ENCODE measurements at regions not wholly inside any gene's neighbourhood (a gene's known extent, or its start where the extent isn't known, plus 50 kb on each side); places are given as distances from the start of the nearest gene placed in this dataset.

GRCh38 chr9:92196400-92196799 is 81.2 kb upstream of the SPTLC1 start:
- H3K27me3 ChIP-seq (ENCODE audit: control insufficient read depth, insufficient read depth, low read length), result no peaks in the 10 kb centered on the region
- FAIRE-seq, result no peak
- TF ChIP-seq CTCF (IDR thresholded peaks at IDR 0.05; ENCODE audit: insufficient read depth, low read length, severe bottlenecking), result no peak
- no peak for DNase-seq (ENCODE audit: low read depth)
- no peaks in the 10 kb centered on the region for H3K36me3 ChIP-seq (ENCODE audit: control insufficient read depth, insufficient read depth, low read length)
- no peak overlapping the region for H3K4me3 ChIP-seq (ENCODE audit: low read depth, low read length)

DNA sequence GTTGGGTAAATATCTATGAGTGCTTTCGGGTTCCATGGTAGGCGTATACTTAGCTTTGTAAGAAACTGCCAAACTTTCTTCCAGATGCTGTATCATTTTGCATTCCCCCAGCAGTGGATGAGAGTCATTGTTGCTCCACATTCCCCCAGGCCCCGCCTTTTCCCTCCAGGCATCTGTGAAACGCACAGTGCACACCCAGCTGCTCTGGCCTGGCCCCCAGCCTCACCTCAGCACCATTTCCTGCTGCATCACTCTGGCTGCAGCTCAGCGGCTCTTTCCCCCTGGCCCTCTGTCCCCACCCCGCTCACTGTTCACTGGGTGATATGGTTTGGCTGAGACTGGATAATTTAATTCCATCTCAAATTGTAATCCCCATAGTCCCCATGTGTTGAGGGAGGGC is 76.6 kb upstream of the SPTLC1 start:
- DNase-seq (ENCODE audit: low read depth) (peak; percentile 48), FAIRE-seq (no peak)
- no peak for TF ChIP-seq CTCF (IDR thresholded peaks at IDR 0.05; ENCODE audit: insufficient read depth, low read length, severe bottlenecking)
- Histone ChIP-seq H3K4me3 (ENCODE audit: low read depth, low read length) (no peak overlapping the region), H3K27me3 (ENCODE audit: control insufficient read depth, insufficient read depth, low read length) (peaks cover 2% of the 10 kb centered on the region), H3K36me3 (ENCODE audit: control insufficient read depth, insufficient read depth, low read length) (no peaks in the 10 kb centered on the region)

GRCh38 chr9:92190536-92190790 is 75.2 kb upstream of the SPTLC1 start:
- TF ChIP-seq CTCF (IDR thresholded peaks at IDR 0.05; ENCODE audit: insufficient read depth, low read length, severe bottlenecking), result no peak
- no peak overlapping the region for H3K4me3 ChIP-seq (ENCODE audit: low read depth, low read length)
- DNase-seq (ENCODE audit: low read depth), result no peak
- H3K27me3 ChIP-seq (ENCODE audit: control insufficient read depth, insufficient read depth, low read length), result peaks cover 2% of the 10 kb centered on the region
- no peak for FAIRE-seq
- H3K36me3 ChIP-seq (ENCODE audit: control insufficient read depth, insufficient read depth, low read length), result no peaks in the 10 kb centered on the region

GRCh38 chr9:92189782-92190535 is 74.7 kb upstream of the SPTLC1 start:
- no peak for FAIRE-seq
- DNase-seq (ENCODE audit: low read depth), result no peak
- peaks cover 2% of the 10 kb centered on the region for H3K27me3 ChIP-seq (ENCODE audit: control insufficient read depth, insufficient read depth, low read length)

DNA sequence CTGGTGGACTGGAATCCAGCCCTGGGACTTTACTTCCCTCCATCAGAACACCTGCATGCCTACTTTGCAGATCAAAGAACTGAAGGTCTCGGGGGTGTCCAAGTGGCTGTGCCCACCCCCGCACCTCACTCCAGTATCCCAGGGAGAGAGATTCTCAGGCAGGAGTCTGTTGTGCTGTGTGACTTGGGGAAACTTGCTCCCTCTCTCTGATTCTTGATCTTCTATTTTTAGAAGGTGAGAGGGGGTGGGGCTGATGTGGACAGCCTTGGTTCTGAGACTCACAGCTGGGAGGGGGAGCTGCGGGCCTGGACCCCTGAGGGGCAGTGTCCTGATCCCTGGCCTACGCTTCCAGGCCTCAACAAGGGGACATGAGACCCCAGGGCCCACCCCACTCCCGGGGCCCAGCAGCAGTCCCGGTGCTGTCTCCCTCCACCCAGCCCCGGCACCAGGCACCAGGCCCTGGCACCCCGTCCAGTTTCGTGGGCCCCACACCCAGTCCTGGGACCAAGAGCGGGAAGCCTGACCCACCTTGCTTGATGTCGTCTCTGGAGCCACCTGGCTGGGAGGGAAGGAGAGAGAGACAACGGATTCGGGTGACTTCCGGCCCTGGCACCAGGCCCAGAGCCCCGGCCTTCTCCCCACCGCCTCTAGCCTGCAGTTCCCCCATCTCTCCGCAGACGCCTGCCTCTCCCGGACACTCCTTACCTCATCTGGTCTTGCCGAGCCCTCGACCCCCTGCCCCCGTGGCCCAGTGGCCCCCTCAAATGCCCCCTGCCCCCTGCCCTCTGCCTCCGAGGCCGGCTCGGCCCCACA is 74.0 kb upstream of the SPTLC1 start:
- Histone ChIP-seq H3K36me3 (ENCODE audit: control insufficient read depth, insufficient read depth, low read length) (no peaks in the 10 kb centered on the region), H3K27me3 (ENCODE audit: control insufficient read depth, insufficient read depth, low read length) (peaks cover 2% of the 10 kb centered on the region), H3K4me3 (ENCODE audit: low read depth, low read length) (no peak overlapping the region)
- TF ChIP-seq CTCF (IDR thresholded peaks at IDR 0.05; ENCODE audit: insufficient read depth, low read length, severe bottlenecking), result no peak
- no peak for FAIRE-seq
- no peak for DNase-seq (ENCODE audit: low read depth)

More at GRCh38 chr9:92189782-92190535, 74.7 kb upstream of the SPTLC1 start:
- TF ChIP-seq CTCF (IDR thresholded peaks at IDR 0.05; ENCODE audit: insufficient read depth, low read length, severe bottlenecking), result no peak
- Histone ChIP-seq H3K4me3 (ENCODE audit: low read depth, low read length) (no peak overlapping the region), H3K36me3 (ENCODE audit: control insufficient read depth, insufficient read depth, low read length) (no peaks in the 10 kb centered on the region)

All from bronchial epithelial cell (primary cell).